LNCaP clone FGC (cell line): ENCODE measurements at regions not wholly inside any gene's neighbourhood (a gene's known extent, or its start where the extent isn't known, plus 50 kb on each side); places are given as distances from the start of the nearest gene placed in this dataset.

Source experiments
- DNase-seq: peaks from one replicate; pipeline ENCODE4 v3.0.0-alpha.2; 2011; ENCODE audit warnings: low read depth
- H3K4me3 ChIP-seq: 2 replicates; pipeline ENCODE4 v1.5.1; 2011; ENCODE audit warnings: mild to moderate bottlenecking, low read depth, low read length, control low read depth
- TF ChIP-seq, protein P1 (sequence below): IDR thresholded peaks from 2 replicates; pipeline ENCODE4 v1.5.1; 2012; ENCODE audit warnings: mild to moderate bottlenecking; ENCODE audit not compliant: control insufficient read depth, insufficient read depth; ENCODE audit errors: extremely low read depth

DNA sequence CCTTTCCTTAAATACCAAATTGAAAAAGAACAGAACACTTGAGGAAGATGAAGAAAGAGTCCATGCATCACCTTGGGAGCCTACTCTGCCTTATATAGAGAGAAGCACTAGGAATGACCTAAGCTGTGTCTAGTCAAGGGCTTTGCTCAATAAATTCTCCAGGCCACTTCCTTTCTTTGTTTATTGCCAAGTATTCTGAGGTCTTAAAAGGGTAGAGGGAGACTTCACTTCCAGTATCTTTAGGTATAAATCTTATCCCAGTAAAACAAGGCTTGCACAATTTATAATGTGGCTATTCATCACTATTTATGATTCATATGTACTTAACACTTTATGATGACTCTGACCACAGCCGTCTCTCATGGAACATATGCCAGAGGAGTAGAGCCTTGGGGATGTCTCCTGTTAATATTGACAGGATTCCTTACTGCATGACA, 85.1 kb upstream of the ARHGAP5 start:
- H3K4me3 ChIP-seq: no peak overlapping the region
- DNase-seq: no peak

DNA sequence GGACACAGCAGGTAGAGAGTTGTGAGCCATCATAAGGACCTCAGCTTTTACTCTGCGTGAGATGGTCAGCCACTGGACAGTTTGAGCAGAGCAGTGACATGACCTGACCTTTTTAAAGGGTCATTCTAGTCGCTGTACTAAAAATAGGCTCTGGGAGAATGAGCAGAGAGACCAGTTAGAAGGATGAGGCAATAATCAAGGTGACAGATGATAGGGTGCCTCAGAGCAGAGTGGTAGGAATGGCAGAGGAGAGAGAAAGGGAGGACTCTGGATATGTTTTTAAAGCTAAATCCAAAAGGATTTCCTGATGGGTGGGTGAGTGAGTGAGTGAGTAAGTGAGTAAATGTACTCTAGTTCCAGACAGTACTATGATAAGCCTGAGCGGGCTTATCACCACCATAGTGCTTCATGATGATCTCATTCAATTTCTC, 83.6 kb upstream of the ARHGAP5 start:
- TF ChIP-seq, protein P1, sequence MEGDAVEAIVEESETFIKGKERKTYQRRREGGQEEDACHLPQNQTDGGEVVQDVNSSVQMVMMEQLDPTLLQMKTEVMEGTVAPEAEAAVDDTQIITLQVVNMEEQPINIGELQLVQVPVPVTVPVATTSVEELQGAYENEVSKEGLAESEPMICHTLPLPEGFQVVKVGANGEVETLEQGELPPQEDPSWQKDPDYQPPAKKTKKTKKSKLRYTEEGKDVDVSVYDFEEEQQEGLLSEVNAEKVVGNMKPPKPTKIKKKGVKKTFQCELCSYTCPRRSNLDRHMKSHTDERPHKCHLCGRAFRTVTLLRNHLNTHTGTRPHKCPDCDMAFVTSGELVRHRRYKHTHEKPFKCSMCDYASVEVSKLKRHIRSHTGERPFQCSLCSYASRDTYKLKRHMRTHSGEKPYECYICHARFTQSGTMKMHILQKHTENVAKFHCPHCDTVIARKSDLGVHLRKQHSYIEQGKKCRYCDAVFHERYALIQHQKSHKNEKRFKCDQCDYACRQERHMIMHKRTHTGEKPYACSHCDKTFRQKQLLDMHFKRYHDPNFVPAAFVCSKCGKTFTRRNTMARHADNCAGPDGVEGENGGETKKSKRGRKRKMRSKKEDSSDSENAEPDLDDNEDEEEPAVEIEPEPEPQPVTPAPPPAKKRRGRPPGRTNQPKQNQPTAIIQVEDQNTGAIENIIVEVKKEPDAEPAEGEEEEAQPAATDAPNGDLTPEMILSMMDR: no peak
- H3K4me3 ChIP-seq: no peak overlapping the region
- no peak for DNase-seq

More for the DNA sequence above, 85.1 kb upstream of the ARHGAP5 start:
- TF ChIP-seq, protein P1: no peak

DNA sequence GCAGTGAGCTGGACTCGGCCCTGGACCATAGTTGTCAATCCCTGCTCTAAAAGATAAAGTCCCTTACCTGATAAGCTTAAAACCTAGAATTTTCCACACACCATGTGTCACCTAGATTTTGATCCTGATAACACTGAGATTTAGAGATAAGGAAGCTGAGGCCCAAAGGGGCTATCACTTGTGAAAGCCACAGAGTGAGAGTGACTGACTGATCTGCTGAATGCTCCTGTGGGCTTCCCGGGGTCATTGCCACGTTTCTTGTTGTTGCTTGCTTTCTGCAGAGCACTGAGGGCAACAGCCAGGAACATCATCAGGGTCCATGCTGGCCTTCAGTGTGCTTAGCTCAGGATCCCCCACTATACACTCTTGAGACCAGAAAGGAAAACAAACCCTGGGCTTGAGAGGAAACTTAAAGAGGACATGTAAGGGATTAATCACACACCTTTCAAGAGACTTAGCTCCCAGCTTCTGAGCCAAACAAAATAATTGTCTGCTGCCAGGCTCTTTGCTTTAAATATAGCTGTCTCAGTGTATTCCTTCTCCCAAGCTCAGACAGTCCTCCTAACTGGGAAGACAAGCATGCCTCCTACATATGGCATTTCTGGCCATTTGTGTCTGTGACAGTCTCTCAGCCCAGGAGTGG, 82.6 kb upstream of the ARHGAP5 start:
- TF ChIP-seq, protein P1: no peak
- DNase-seq: no peak
- H3K4me3 ChIP-seq: no peak overlapping the region

DNA sequence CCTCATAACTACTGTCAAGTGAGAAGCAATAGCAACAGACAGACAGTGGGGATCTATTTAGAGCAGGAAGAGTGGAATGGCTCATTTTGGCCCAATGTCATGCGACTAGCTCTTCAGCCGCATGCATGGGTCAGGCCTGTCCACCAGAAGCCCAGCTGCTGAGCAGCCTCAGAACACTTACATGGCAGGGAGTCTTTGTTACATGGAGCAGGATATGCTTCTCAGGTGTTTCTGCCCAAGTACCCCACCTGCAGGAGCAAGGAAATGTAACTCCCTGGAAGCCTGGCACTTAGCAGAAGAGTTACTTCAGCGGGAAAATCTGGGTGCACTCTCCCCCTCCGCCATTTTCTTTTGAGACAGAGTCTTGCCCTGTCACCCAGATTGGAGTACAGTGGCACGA, 73.5 kb upstream of the ARHGAP5 start:
- TF ChIP-seq, protein P1: no peak
- DNase-seq: no peak
- H3K4me3 ChIP-seq: no peak overlapping the region

DNA sequence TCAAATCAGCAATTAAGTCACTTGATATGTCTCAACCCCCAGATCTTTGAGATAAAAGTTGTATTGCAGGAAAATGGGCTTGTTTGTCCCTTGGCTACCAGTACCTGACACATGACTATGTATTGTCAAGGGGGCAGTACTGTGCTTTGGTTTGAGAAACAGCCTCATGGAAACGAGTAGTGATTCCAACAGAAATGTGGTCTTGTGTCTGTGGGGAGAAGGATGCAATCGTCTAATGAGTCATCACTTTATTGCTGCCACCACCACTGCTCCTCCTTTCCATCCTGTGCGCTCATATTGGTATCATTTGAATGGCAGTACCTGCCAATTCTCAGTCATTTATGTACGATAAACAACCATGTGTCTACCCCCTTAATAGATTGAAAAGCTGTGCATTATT, 72.8 kb upstream of the ARHGAP5 start:
- H3K4me3 ChIP-seq: no peak overlapping the region
- no peak for DNase-seq
- TF ChIP-seq, protein P1: no peak

DNA sequence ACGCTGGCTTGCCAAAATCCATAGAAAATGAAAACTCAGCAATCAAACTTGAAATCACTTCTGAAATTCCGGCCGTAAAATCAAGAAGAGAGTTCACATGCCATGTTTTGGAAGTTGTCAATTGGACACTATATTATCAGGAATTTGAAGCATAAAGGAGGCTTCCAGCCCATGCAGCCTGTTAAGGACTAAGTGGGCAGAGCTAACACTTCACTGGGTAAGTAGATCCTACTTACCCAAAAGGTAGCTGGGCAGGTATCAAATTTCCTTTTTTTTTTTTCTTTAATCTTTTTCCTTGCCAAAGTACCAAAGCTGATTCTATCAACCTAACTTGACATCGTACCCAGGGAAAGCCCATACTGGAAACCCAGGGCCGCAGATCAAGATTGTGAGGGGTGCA, 71.5 kb upstream of the ARHGAP5 start:
- TF ChIP-seq, protein P1: no peak
- no peak overlapping the region for H3K4me3 ChIP-seq
- no peak for DNase-seq
